ENCODE measurements at regions not wholly inside any gene's neighbourhood (a gene's known extent, or its start where the extent isn't known, plus 50 kb on each side); places are given as distances from the start of the nearest gene placed in this dataset.
"Not testable (repeated sequence)": the region's sequence is repeated elsewhere in the genome, so short reads cannot be mapped to it uniquely, and the experiment has no call there.

GRCh38 chr5:13214182-13214581, 730.3 kb downstream of the DNAH5 start:
- no peak for DNase-seq (ENCODE audit: low read depth in 1 of 2, low spot score in 1 of 2)
- in situ Hi-C loops (cut with HindIII; ENCODE audit: low pct_unique_long_range_greater_than_20kb, low sequenced_read_pairs) = no loop called here
- no peak for TF ChIP-seq JUND (IDR thresholded peaks at IDR 0.05; ENCODE audit: low read depth)

GRCh38 chr5:13212886-13213285, 731.6 kb downstream of the DNAH5 start:
- in situ Hi-C loops (cut with HindIII; ENCODE audit: low pct_unique_long_range_greater_than_20kb, low sequenced_read_pairs) = no loop called here
- no peak for DNase-seq (ENCODE audit: low read depth in 1 of 2, low spot score in 1 of 2)
- no peak for TF ChIP-seq JUND (IDR thresholded peaks at IDR 0.05; ENCODE audit: low read depth)

GRCh38 chr5:13211064-13211463, 733.4 kb downstream of the DNAH5 start:
- DNase-seq (ENCODE audit: low read depth in 1 of 2, low spot score in 1 of 2) = no peak
- TF ChIP-seq JUND (IDR thresholded peaks at IDR 0.05; ENCODE audit: low read depth) = no peak
- in situ Hi-C loops (cut with HindIII; ENCODE audit: low pct_unique_long_range_greater_than_20kb, low sequenced_read_pairs) = no loop called here

- TF ChIP-seq JUND (IDR thresholded peaks at IDR 0.05; ENCODE audit: low read depth) = no peak
- DNase-seq (ENCODE audit: low read depth in 1 of 2, low spot score in 1 of 2) = no peak
- in situ Hi-C loops (cut with HindIII; ENCODE audit: low pct_unique_long_range_greater_than_20kb, low sequenced_read_pairs) = no loop called here
Observed at GRCh38 chr5:13207112-13207511, 737.4 kb downstream of the DNAH5 start.

- no peak for DNase-seq (ENCODE audit: low read depth in 1 of 2, low spot score in 1 of 2)
- TF ChIP-seq JUND (IDR thresholded peaks at IDR 0.05; ENCODE audit: low read depth) = no peak
- in situ Hi-C loops (cut with HindIII; ENCODE audit: low pct_unique_long_range_greater_than_20kb, low sequenced_read_pairs) = no loop called here
Observed at GRCh38 chr5:13201022-13201421, 743.5 kb downstream of the DNAH5 start.

GRCh38 chr5:13198226-13198625, 746.3 kb downstream of the DNAH5 start:
- in situ Hi-C loops (cut with HindIII; ENCODE audit: low pct_unique_long_range_greater_than_20kb, low sequenced_read_pairs); DNase-seq (ENCODE audit: low read depth in 1 of 2, low spot score in 1 of 2): not testable (repeated sequence)

- DNase-seq (ENCODE audit: low read depth in 1 of 2, low spot score in 1 of 2) = no peak
- in situ Hi-C loops (cut with HindIII; ENCODE audit: low pct_unique_long_range_greater_than_20kb, low sequenced_read_pairs) = no loop called here
- TF ChIP-seq JUND (IDR thresholded peaks at IDR 0.05; ENCODE audit: low read depth) = no peak
Observed at GRCh38 chr5:13189532-13189931, 755.0 kb downstream of the DNAH5 start.

GRCh38 chr5:13188371-13188770, 756.1 kb downstream of the DNAH5 start:
- TF ChIP-seq JUND (IDR thresholded peaks at IDR 0.05; ENCODE audit: low read depth) = no peak
- DNase-seq (ENCODE audit: low read depth in 1 of 2, low spot score in 1 of 2) = no peak
- in situ Hi-C loops (cut with HindIII; ENCODE audit: low pct_unique_long_range_greater_than_20kb, low sequenced_read_pairs) = no loop called here

GRCh38 chr5:13187186-13187585, 757.3 kb downstream of the DNAH5 start:
- no peak for DNase-seq (ENCODE audit: low read depth in 1 of 2, low spot score in 1 of 2)
- in situ Hi-C loops (cut with HindIII; ENCODE audit: low pct_unique_long_range_greater_than_20kb, low sequenced_read_pairs) = no loop called here
- TF ChIP-seq JUND (IDR thresholded peaks at IDR 0.05; ENCODE audit: low read depth) = no peak

- in situ Hi-C loops (cut with HindIII; ENCODE audit: low pct_unique_long_range_greater_than_20kb, low sequenced_read_pairs) = no loop called here
- no peak for DNase-seq (ENCODE audit: low read depth in 1 of 2, low spot score in 1 of 2)
- no peak for TF ChIP-seq JUND (IDR thresholded peaks at IDR 0.05; ENCODE audit: low read depth)
Observed at GRCh38 chr5:13186177-13186576, 758.3 kb downstream of the DNAH5 start.

- DNase-seq (ENCODE audit: low read depth in 1 of 2, low spot score in 1 of 2) = no peak
- no peak for TF ChIP-seq JUND (IDR thresholded peaks at IDR 0.05; ENCODE audit: low read depth)
- in situ Hi-C loops (cut with HindIII; ENCODE audit: low pct_unique_long_range_greater_than_20kb, low sequenced_read_pairs) = no loop called here
Observed at GRCh38 chr5:13179407-13180087, 764.9 kb downstream of the DNAH5 start.

- no peak for TF ChIP-seq JUND (IDR thresholded peaks at IDR 0.05; ENCODE audit: low read depth)
- in situ Hi-C loops (cut with HindIII; ENCODE audit: low pct_unique_long_range_greater_than_20kb, low sequenced_read_pairs) = no loop called here
- no peak for DNase-seq (ENCODE audit: low read depth in 1 of 2, low spot score in 1 of 2)
Observed at GRCh38 chr5:13143630-13144029, 800.9 kb downstream of the DNAH5 start.

- in situ Hi-C loops (cut with HindIII; ENCODE audit: low pct_unique_long_range_greater_than_20kb, low sequenced_read_pairs) = no loop called here
- no peak for DNase-seq (ENCODE audit: low read depth in 1 of 2, low spot score in 1 of 2)
- TF ChIP-seq JUND (IDR thresholded peaks at IDR 0.05; ENCODE audit: low read depth) = no peak
Observed at GRCh38 chr5:13143214-13143613, 801.3 kb downstream of the DNAH5 start.

GRCh38 chr5:13133951-13134350, 810.5 kb downstream of the DNAH5 start:
- TF ChIP-seq JUND (IDR thresholded peaks at IDR 0.05; ENCODE audit: low read depth) = no peak
- in situ Hi-C loops (cut with HindIII; ENCODE audit: low pct_unique_long_range_greater_than_20kb, low sequenced_read_pairs) = no loop called here
- DNase-seq (ENCODE audit: low read depth in 1 of 2, low spot score in 1 of 2) = no peak

Measured in T47D (cell line).